ENCODE measurements at regions not wholly inside any gene's neighbourhood (a gene's known extent, or its start where the extent isn't known, plus 50 kb on each side); places are given as distances from the start of the nearest gene placed in this dataset.

DNA sequence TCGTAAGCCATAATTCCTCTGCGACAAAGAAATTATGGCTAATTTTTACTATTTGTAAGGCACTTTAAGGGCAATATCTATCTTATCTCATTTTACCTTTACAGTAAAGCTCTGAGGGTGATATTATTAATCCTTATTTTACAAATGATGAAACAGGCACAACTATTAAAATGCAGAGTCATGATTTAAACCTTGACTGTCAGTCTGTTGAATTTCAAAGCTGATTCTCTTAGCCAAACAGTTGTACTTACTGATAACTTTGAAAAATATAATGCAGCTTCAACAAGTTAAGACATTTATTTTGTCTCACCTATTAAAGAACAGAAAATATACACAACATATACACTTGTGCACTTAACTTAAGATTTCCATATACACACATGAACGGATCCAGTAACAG is 88.2 kb downstream of the SMPDL3A start:
- no peak overlapping the region for H3K27ac Mint-ChIP-seq
- H3K27me3 Mint-ChIP-seq (ENCODE audit: low read depth): peaks cover 2% of the 10 kb centered on the region; the same call in 1 of the 2 replicates
- no peak for TF ChIP-seq IRF2 (CRISPR knock-in tag; IDR thresholded peaks at IDR 0.05; ENCODE audit: borderline replicate concordance, low read depth)
- no peak for TF ChIP-seq TEAD4 (CRISPR knock-in tag; IDR thresholded peaks at IDR 0.05)
- no peak for TF ChIP-seq TEAD1 (CRISPR knock-in tag; IDR thresholded peaks at IDR 0.05)
- DNase-seq (ENCODE audit: low spot score): no peak
- no peak overlapping the region for H3K4me3 Mint-ChIP-seq
- peaks cover under 1% of the 10 kb centered on the region for H3K36me3 Mint-ChIP-seq
- no peak for ATAC-seq
- H3K9me3 Mint-ChIP-seq: peaks cover 11% of the 10 kb centered on the region
- POLR2A ChIA-PET: no interaction called here
- H3K4me1 Mint-ChIP-seq: peaks cover 13% of the 10 kb centered on the region
- CTCF ChIA-PET: interaction anchor here (1.3 kb wide), 1 partner anchor 38 kb away, joined by 3 read pairs; no protein-coding TSS in a partner anchor

DNA sequence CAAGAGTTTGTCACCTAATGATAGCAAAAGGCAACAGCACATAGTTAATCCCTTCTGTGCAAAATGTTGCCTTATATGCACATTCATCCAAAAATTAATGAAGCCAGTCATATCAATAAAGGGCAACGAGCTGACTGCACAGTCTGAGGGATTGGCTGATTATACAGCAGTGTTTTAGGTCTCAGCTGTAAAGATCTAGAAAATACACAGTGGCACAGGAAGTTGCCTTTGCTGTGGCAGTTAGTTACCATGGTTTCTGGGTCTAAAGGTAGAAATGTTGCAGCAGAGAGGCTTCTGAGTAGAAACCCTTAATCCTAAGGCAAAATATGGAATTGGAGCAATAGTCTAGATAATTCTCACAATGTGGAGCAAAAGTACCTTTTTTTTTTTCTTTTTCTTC is 89.7 kb downstream of the SMPDL3A start:
- ATAC-seq: no peak
- POLR2A ChIA-PET: no interaction called here
- CTCF ChIA-PET: interaction anchor here (0.9 kb wide), 1 partner anchor 10 kb away, joined by 4 read pairs; no protein-coding TSS in a partner anchor

DNA sequence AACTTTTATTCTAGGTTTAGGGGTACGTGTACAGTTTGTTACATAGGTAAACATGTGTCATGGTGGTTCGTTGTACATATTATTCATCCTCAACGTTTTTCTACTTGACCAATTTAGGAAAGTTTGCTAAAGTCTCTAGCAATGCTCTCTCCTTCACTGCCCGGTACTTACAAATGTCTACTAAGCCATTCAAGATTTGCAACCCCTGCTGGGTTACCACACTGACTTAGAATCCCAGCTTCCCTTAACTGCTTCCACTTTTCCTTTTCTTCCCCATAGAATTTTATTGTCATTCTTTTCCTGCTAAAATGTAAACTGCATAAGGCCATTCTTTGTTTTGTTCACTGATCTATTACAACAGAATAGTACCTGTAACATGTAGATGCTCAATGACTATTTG is 97.4 kb downstream of the SMPDL3A start:
- ATAC-seq (peak; percentile 62), DNase-seq (ENCODE audit: low spot score) (no peak)
- Mint-ChIP-seq H3K27me3 (ENCODE audit: low read depth) (peaks cover 5% of the 10 kb centered on the region), H3K9me3 (peaks cover 24% of the 10 kb centered on the region), H3K27ac (no peak overlapping the region), H3K4me3 (no peak overlapping the region), H3K36me3 (peaks cover 10% of the 10 kb centered on the region), H3K4me1 (peaks cover 9% of the 10 kb centered on the region)
- CTCF ChIA-PET: interaction anchor here (0.9 to 1.5 kb wide), 3 partner anchors 47 to 142 kb away, joined by 3 to 7 read pairs (median 6); no protein-coding TSS in a partner anchor
- POLR2A ChIA-PET: no interaction called here
- TF ChIP-seq, protein P1, sequence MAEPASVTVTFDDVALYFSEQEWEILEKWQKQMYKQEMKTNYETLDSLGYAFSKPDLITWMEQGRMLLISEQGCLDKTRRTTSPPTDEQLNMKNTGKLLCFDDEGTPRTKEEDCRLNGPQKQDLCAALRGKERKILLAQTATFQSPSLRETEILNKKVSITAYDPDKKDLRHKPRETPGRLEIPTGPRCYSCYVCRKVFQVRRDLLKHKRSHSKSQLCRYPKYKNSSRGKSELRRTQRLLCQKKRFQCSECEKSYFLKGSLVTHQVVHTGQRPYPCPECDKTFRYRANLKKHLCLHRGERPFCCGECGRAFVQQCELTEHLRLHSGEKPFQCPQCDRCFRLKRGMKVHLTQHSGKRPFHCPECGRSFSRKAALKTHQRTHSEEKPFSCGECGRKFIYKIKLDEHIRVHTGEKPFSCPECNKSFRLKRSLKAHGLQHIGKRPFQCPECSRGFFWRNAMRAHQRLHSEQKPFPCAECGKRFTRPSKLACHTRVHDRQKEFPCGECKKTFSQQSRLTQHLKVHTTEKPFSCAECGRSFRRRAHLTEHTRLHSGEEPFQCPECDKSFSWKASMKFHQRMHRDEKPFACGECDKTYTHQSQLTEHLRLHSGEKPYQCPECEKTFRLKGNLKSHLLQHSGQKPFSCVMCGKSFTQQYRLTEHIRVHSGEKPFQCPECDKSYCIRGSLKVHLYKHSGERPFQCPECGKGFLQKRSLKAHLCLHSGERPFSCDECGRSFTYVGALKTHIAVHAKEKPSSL (CRISPR knock-in tag; conservative IDR thresholded peaks at IDR 0.05): no peak
- no peak for TF ChIP-seq TCF7 (CRISPR knock-in tag; IDR thresholded peaks at IDR 0.05; ENCODE audit: low read depth)
- no peak for TF ChIP-seq NR1H2 (CRISPR knock-in tag; IDR thresholded peaks at IDR 0.05)
- TF ChIP-seq, protein P2, sequence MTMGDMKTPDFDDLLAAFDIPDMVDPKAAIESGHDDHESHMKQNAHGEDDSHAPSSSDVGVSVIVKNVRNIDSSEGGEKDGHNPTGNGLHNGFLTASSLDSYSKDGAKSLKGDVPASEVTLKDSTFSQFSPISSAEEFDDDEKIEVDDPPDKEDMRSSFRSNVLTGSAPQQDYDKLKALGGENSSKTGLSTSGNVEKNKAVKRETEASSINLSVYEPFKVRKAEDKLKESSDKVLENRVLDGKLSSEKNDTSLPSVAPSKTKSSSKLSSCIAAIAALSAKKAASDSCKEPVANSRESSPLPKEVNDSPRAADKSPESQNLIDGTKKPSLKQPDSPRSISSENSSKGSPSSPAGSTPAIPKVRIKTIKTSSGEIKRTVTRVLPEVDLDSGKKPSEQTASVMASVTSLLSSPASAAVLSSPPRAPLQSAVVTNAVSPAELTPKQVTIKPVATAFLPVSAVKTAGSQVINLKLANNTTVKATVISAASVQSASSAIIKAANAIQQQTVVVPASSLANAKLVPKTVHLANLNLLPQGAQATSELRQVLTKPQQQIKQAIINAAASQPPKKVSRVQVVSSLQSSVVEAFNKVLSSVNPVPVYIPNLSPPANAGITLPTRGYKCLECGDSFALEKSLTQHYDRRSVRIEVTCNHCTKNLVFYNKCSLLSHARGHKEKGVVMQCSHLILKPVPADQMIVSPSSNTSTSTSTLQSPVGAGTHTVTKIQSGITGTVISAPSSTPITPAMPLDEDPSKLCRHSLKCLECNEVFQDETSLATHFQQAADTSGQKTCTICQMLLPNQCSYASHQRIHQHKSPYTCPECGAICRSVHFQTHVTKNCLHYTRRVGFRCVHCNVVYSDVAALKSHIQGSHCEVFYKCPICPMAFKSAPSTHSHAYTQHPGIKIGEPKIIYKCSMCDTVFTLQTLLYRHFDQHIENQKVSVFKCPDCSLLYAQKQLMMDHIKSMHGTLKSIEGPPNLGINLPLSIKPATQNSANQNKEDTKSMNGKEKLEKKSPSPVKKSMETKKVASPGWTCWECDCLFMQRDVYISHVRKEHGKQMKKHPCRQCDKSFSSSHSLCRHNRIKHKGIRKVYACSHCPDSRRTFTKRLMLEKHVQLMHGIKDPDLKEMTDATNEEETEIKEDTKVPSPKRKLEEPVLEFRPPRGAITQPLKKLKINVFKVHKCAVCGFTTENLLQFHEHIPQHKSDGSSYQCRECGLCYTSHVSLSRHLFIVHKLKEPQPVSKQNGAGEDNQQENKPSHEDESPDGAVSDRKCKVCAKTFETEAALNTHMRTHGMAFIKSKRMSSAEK (CRISPR knock-in tag; IDR thresholded peaks at IDR 0.05; ENCODE audit: borderline replicate concordance): no peak
- TF ChIP-seq, protein P3, sequence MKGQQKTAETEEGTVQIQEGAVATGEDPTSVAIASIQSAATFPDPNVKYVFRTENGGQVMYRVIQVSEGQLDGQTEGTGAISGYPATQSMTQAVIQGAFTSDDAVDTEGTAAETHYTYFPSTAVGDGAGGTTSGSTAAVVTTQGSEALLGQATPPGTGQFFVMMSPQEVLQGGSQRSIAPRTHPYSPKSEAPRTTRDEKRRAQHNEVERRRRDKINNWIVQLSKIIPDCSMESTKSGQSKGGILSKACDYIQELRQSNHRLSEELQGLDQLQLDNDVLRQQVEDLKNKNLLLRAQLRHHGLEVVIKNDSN (CRISPR knock-in tag; IDR thresholded peaks at IDR 0.05): no peak
- no peak for TF ChIP-seq EMX1 (CRISPR knock-in tag; IDR thresholded peaks at IDR 0.05)
- no peak for TF ChIP-seq SMAD3 (CRISPR knock-in tag; IDR thresholded peaks at IDR 0.05; ENCODE audit: borderline replicate concordance)

More for the DNA sequence above, 89.7 kb downstream of the SMPDL3A start:
- TF ChIP-seq, protein P4, sequence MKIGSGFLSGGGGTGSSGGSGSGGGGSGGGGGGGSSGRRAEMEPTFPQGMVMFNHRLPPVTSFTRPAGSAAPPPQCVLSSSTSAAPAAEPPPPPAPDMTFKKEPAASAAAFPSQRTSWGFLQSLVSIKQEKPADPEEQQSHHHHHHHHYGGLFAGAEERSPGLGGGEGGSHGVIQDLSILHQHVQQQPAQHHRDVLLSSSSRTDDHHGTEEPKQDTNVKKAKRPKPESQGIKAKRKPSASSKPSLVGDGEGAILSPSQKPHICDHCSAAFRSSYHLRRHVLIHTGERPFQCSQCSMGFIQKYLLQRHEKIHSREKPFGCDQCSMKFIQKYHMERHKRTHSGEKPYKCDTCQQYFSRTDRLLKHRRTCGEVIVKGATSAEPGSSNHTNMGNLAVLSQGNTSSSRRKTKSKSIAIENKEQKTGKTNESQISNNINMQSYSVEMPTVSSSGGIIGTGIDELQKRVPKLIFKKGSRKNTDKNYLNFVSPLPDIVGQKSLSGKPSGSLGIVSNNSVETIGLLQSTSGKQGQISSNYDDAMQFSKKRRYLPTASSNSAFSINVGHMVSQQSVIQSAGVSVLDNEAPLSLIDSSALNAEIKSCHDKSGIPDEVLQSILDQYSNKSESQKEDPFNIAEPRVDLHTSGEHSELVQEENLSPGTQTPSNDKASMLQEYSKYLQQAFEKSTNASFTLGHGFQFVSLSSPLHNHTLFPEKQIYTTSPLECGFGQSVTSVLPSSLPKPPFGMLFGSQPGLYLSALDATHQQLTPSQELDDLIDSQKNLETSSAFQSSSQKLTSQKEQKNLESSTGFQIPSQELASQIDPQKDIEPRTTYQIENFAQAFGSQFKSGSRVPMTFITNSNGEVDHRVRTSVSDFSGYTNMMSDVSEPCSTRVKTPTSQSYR (CRISPR knock-in tag; IDR thresholded peaks at IDR 0.05): no peak
- TF ChIP-seq SOX15 (CRISPR knock-in tag; IDR thresholded peaks at IDR 0.05): no peak
- TF ChIP-seq, protein P5, sequence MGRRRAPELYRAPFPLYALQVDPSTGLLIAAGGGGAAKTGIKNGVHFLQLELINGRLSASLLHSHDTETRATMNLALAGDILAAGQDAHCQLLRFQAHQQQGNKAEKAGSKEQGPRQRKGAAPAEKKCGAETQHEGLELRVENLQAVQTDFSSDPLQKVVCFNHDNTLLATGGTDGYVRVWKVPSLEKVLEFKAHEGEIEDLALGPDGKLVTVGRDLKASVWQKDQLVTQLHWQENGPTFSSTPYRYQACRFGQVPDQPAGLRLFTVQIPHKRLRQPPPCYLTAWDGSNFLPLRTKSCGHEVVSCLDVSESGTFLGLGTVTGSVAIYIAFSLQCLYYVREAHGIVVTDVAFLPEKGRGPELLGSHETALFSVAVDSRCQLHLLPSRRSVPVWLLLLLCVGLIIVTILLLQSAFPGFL (CRISPR knock-in tag; IDR thresholded peaks at IDR 0.05; ENCODE audit: borderline replicate concordance): no peak
- TF ChIP-seq, protein P6, sequence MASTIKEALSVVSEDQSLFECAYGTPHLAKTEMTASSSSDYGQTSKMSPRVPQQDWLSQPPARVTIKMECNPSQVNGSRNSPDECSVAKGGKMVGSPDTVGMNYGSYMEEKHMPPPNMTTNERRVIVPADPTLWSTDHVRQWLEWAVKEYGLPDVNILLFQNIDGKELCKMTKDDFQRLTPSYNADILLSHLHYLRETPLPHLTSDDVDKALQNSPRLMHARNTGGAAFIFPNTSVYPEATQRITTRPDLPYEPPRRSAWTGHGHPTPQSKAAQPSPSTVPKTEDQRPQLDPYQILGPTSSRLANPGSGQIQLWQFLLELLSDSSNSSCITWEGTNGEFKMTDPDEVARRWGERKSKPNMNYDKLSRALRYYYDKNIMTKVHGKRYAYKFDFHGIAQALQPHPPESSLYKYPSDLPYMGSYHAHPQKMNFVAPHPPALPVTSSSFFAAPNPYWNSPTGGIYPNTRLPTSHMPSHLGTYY (CRISPR knock-in tag; IDR thresholded peaks at IDR 0.05): no peak
- peaks cover 9% of the 10 kb centered on the region for H3K4me1 Mint-ChIP-seq
- peaks cover 26% of the 10 kb centered on the region for H3K9me3 Mint-ChIP-seq
- peaks cover 7% of the 10 kb centered on the region for H3K36me3 Mint-ChIP-seq
- H3K4me3 Mint-ChIP-seq: no peak overlapping the region
- H3K27me3 Mint-ChIP-seq (ENCODE audit: low read depth): peaks cover 5% of the 10 kb centered on the region
- no peak overlapping the region for H3K27ac Mint-ChIP-seq
- DNase-seq (ENCODE audit: low spot score): no peak

Measured in WTC11 (cell line).